HG02798 (cell line): ENCODE measurements at regions not wholly inside any gene's neighbourhood (a gene's known extent, or its start where the extent isn't known, plus 50 kb on each side); places are given as distances from the start of the nearest gene placed in this dataset.

Experiments used
- ATAC-seq: cut with Tn5 transposase; IDR thresholded peaks from one replicate; pipeline ENCODE4 v1.9.1; 2021; ENCODE audit warnings: mild to moderate bottlenecking; ENCODE audit not compliant: unreplicated experiment, poor library complexity

GRCh38 chr5:5588386-5588785 is 165.9 kb downstream of the ICE1 start:
- ATAC-seq, result no peak

- no peak for ATAC-seq
Measured at GRCh38 chr5:5587474-5587873, 165.0 kb downstream of the ICE1 start.

- no peak for ATAC-seq
Measured at GRCh38 chr5:5586721-5587120, 164.2 kb downstream of the ICE1 start.

GRCh38 chr5:5585751-5586341 is 163.4 kb downstream of the ICE1 start:
- ATAC-seq, result no peak

- ATAC-seq, result no peak
Measured at GRCh38 chr5:5584751-5585150, 162.3 kb downstream of the ICE1 start.

- no peak for ATAC-seq
Measured at GRCh38 chr5:5584236-5584745, 161.8 kb downstream of the ICE1 start.

- no peak for ATAC-seq
Measured at GRCh38 chr5:5583832-5584231, 161.4 kb downstream of the ICE1 start.

- ATAC-seq, result no peak
Measured at GRCh38 chr5:5583023-5583765, 160.7 kb downstream of the ICE1 start.

- ATAC-seq, result no peak
Measured at GRCh38 chr5:5581080-5581479, 158.6 kb downstream of the ICE1 start.

- no peak for ATAC-seq
Measured at GRCh38 chr5:5576744-5577143, 154.3 kb downstream of the ICE1 start.

- ATAC-seq, result no peak
Measured at GRCh38 chr5:5575461-5575860, 153.0 kb downstream of the ICE1 start.

GRCh38 chr5:5573798-5574380 is 151.4 kb downstream of the ICE1 start:
- ATAC-seq, result no peak

- no peak for ATAC-seq
Measured at GRCh38 chr5:5572976-5573797, 150.7 kb downstream of the ICE1 start.

GRCh38 chr5:5572010-5572865 is 149.8 kb downstream of the ICE1 start:
- ATAC-seq, result no peak

- no peak for ATAC-seq
Measured at GRCh38 chr5:5570646-5571045, 148.2 kb downstream of the ICE1 start.

- no peak for ATAC-seq
Measured at GRCh38 chr5:5564898-5565297, 142.4 kb downstream of the ICE1 start.

GRCh38 chr5:5560016-5560415 is 137.5 kb downstream of the ICE1 start:
- no peak for ATAC-seq

- no peak for ATAC-seq
Measured at GRCh38 chr5:5558638-5559527, 136.4 kb downstream of the ICE1 start.

- no peak for ATAC-seq
Measured at GRCh38 chr5:5558102-5558501, 135.6 kb downstream of the ICE1 start.
